HT-29 (cell line): ENCODE measurements at regions not wholly inside any gene's neighbourhood (a gene's known extent, or its start where the extent isn't known, plus 50 kb on each side); places are given as distances from the start of the nearest gene placed in this dataset.
"Not testable (repeated sequence)": the region's sequence is repeated elsewhere in the genome, so short reads cannot be mapped to it uniquely, and the experiment has no call there.

Experiments
- DNase-seq: peaks from one replicate; pipeline ENCODE4 v3.0.0-alpha.2; 2015; ENCODE audit warnings: low spot score

GRCh38 chr6:141969768-141970415 is 162.8 kb upstream of the GJE1 start:
- not testable (repeated sequence) for DNase-seq

- DNase-seq = peak; percentile 21
These were observed 163.5 kb upstream of the GJE1 start for GRCh38 chr6:141969201-141969600.

- no peak for DNase-seq
These were observed 164.1 kb upstream of the GJE1 start for GRCh38 chr6:141968632-141969031.

- DNase-seq = no peak
These were observed 167.6 kb upstream of the GJE1 start for GRCh38 chr6:141965016-141965545.

- no peak for DNase-seq
These were observed 169.0 kb upstream of the GJE1 start for GRCh38 chr6:141963543-141964295.

- no peak for DNase-seq
These were observed 175.5 kb upstream of the GJE1 start for GRCh38 chr6:141957271-141957670.

GRCh38 chr6:141956868-141957267 is 175.9 kb upstream of the GJE1 start:
- no peak for DNase-seq

- DNase-seq = no peak
These were observed 176.5 kb upstream of the GJE1 start for GRCh38 chr6:141956046-141956761.

GRCh38 chr6:141953072-141953471 is 179.7 kb upstream of the GJE1 start:
- DNase-seq = no peak

- no peak for DNase-seq
These were observed 186.2 kb upstream of the GJE1 start for GRCh38 chr6:141946502-141946901.

GRCh38 chr6:141938664-141939063 is 194.1 kb upstream of the GJE1 start:
- DNase-seq = no peak

GRCh38 chr6:141932685-141933084 is 200.0 kb upstream of the GJE1 start:
- DNase-seq = no peak

- not testable (repeated sequence) for DNase-seq
These were observed 206.4 kb upstream of the GJE1 start for GRCh38 chr6:141926200-141926900.

- DNase-seq = no peak
These were observed 207.7 kb upstream of the GJE1 start for GRCh38 chr6:141925001-141925400.

- no peak for DNase-seq
These were observed 209.8 kb upstream of the GJE1 start for GRCh38 chr6:141922898-141923297.

- not testable (repeated sequence) for DNase-seq
These were observed 215.8 kb upstream of the GJE1 start for GRCh38 chr6:141916682-141917505.

GRCh38 chr6:141914646-141915045 is 218.1 kb upstream of the GJE1 start:
- DNase-seq = no peak

- DNase-seq = no peak
These were observed 226.1 kb upstream of the GJE1 start for GRCh38 chr6:141906569-141907080.

GRCh38 chr6:141890661-141891060 is 242.1 kb upstream of the GJE1 start:
- DNase-seq = no peak

- DNase-seq = no peak
These were observed 247.9 kb upstream of the GJE1 start for GRCh38 chr6:141884850-141885249.

GRCh38 chr6:141878686-141879085 is 254.0 kb upstream of the GJE1 start:
- no peak for DNase-seq
